GM21717 (cell line): ENCODE measurements at regions not wholly inside any gene's neighbourhood (a gene's known extent, or its start where the extent isn't known, plus 50 kb on each side); places are given as distances from the start of the nearest gene placed in this dataset.
"Not testable (repeated sequence)": the region's sequence is repeated elsewhere in the genome, so short reads cannot be mapped to it uniquely, and the experiment has no call there.

ENCODE experiments used
- ATAC-seq: cut with Tn5 transposase; IDR thresholded peaks from one replicate; pipeline ENCODE4 v1.9.1; 2021; ENCODE audit warnings: mild to moderate bottlenecking, moderate library complexity; ENCODE audit not compliant: unreplicated experiment

GRCh38 chr13:79896851-79897250 lies 415.9 kb downstream of the NDFIP2 start:
- ATAC-seq, result no peak

GRCh38 chr13:79895416-79895815 lies 414.5 kb downstream of the NDFIP2 start:
- ATAC-seq, result no peak

- not testable (repeated sequence) for ATAC-seq
These were observed 406.3 kb downstream of the NDFIP2 start for GRCh38 chr13:79887278-79887677.

GRCh38 chr13:79886601-79887000 lies 405.6 kb downstream of the NDFIP2 start:
- no peak for ATAC-seq

GRCh38 chr13:79884890-79885289 lies 403.9 kb downstream of the NDFIP2 start:
- ATAC-seq, result no peak

- ATAC-seq, result no peak
These were observed 402.3 kb downstream of the NDFIP2 start for GRCh38 chr13:79883216-79883615.

- ATAC-seq, result no peak
These were observed 399.9 kb downstream of the NDFIP2 start for GRCh38 chr13:79880818-79881217.

GRCh38 chr13:79874396-79875360 lies 393.7 kb downstream of the NDFIP2 start:
- ATAC-seq, result no peak

GRCh38 chr13:79871594-79871993 lies 390.6 kb downstream of the NDFIP2 start:
- no peak for ATAC-seq

- no peak for ATAC-seq
These were observed 389.8 kb downstream of the NDFIP2 start for GRCh38 chr13:79870766-79871165.

- ATAC-seq, result no peak
These were observed 389.2 kb downstream of the NDFIP2 start for GRCh38 chr13:79870123-79870522.

- no peak for ATAC-seq
These were observed 388.4 kb downstream of the NDFIP2 start for GRCh38 chr13:79869326-79869725.

GRCh38 chr13:79867254-79867653 lies 386.3 kb downstream of the NDFIP2 start:
- ATAC-seq, result no peak

- ATAC-seq, result no peak
These were observed 385.5 kb downstream of the NDFIP2 start for GRCh38 chr13:79866436-79866835.

- ATAC-seq, result no peak
These were observed 381.6 kb downstream of the NDFIP2 start for GRCh38 chr13:79862515-79862914.

- no peak for ATAC-seq
These were observed 380.8 kb downstream of the NDFIP2 start for GRCh38 chr13:79861731-79862130.

- no peak for ATAC-seq
These were observed 379.8 kb downstream of the NDFIP2 start for GRCh38 chr13:79860791-79861190.

- ATAC-seq, result no peak
These were observed 378.8 kb downstream of the NDFIP2 start for GRCh38 chr13:79859756-79860155.

GRCh38 chr13:79853251-79853650 lies 372.3 kb downstream of the NDFIP2 start:
- no peak for ATAC-seq

GRCh38 chr13:79851318-79851717 lies 370.4 kb downstream of the NDFIP2 start:
- ATAC-seq, result no peak

GRCh38 chr13:79847882-79848592 lies 367.1 kb downstream of the NDFIP2 start:
- no peak for ATAC-seq

- ATAC-seq, result no peak
These were observed 365.4 kb downstream of the NDFIP2 start for GRCh38 chr13:79846386-79846785.
